GM13976 (cell line): ENCODE measurements at regions not wholly inside any gene's neighbourhood (a gene's known extent, or its start where the extent isn't known, plus 50 kb on each side); places are given as distances from the start of the nearest gene placed in this dataset.
A peak's percentile ranks its signal among the peaks of the same experiment; 100 is the strongest.

Experiments
- DNase-seq: peaks from one replicate; pipeline ENCODE4 v3.0.0; 2012; ENCODE audit warnings: low spot score
- CTCF ChIP-seq: IDR thresholded peaks from 2 replicates; pipeline ENCODE4 v1.5.1; 2012; ENCODE audit warnings: borderline replicate concordance, mild to moderate bottlenecking; ENCODE audit not compliant: insufficient read depth; ENCODE audit errors: extremely low read depth, missing control alignments, control extremely low read depth
- in situ Hi-C: fragments of 300-500 bp; cut with MboI; formaldehyde crosslinking; loops from one replicate; pipeline ENCODE4 v1.12.0; 2022; ENCODE audit warnings: low sequenced_read_pairs, mixed read lengths, inconsistent platforms; ENCODE audit not compliant: unreplicated experiment

GRCh38 chr11:97111559-97111958, 721.7 kb downstream of the JRKL start:
- DNase-seq = no peak
- TF ChIP-seq CTCF = no peak
- in situ Hi-C loops = no loop called here

- no peak for TF ChIP-seq CTCF
- in situ Hi-C loops = no loop called here
- no peak for DNase-seq
Observed at GRCh38 chr11:97118614-97119200, 728.9 kb downstream of the JRKL start.

- no peak for DNase-seq
- TF ChIP-seq CTCF = no peak
- in situ Hi-C loops = no loop called here
Observed at GRCh38 chr11:97123237-97123636, 733.4 kb downstream of the JRKL start.

GRCh38 chr11:97136067-97136466, 746.3 kb downstream of the JRKL start:
- in situ Hi-C loops = loop anchor here (25.0 kb wide), 1 partner anchor 674 kb away; no protein-coding TSS in a partner anchor
- TF ChIP-seq CTCF = no peak
- no peak for DNase-seq

GRCh38 chr11:97140885-97141494, 751.2 kb downstream of the JRKL start:
- peak; percentile 56 for TF ChIP-seq CTCF
- in situ Hi-C loops = loop anchor here (25.0 kb wide), 1 partner anchor 679 kb away; no protein-coding TSS in a partner anchor
- no peak for DNase-seq

GRCh38 chr11:97143463-97143862, 753.6 kb downstream of the JRKL start:
- no peak for DNase-seq
- TF ChIP-seq CTCF = no peak
- in situ Hi-C loops = loop anchor here (25.0 kb wide), 1 partner anchor 681 kb away; no protein-coding TSS in a partner anchor

- in situ Hi-C loops = loop anchor here (25.0 kb wide), 1 partner anchor 687 kb away; no protein-coding TSS in a partner anchor
- TF ChIP-seq CTCF = no peak
- no peak for DNase-seq
Observed at GRCh38 chr11:97149741-97150140, 759.9 kb downstream of the JRKL start.
